ENCODE measurements at regions not wholly inside any gene's neighbourhood (a gene's known extent, or its start where the extent isn't known, plus 50 kb on each side); places are given as distances from the start of the nearest gene placed in this dataset.
"Not testable (repeated sequence)": the region's sequence is repeated elsewhere in the genome, so short reads cannot be mapped to it uniquely, and the experiment has no call there.

DNA sequence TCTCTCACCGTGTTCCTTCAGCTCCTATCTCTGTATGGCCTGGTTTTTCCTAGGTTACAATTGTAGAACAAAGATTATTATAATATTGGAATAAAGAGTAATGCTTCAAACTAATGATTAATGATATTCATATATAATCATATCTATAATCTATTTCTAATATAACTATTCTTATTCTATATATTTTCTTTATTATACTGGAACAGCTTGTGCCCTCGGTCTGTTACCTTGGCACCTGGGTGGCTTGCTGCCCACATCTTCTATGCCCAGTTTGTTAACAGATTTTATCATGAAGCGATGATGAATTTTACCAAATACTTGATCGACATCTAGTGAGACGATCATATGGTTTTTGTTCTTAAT, 363.6 kb upstream of the TYRP1 start:
- no peaks in the 10 kb centered on the region for H3K27me3 Mint-ChIP-seq
- Histone ChIP-seq H3K9me3 (ENCODE audit: control extremely low read depth in 1 of 3, control insufficient read depth in 2 of 3, insufficient read depth in 1 of 3, low read length in 2 of 3) (no peaks in the 10 kb centered on the region), H3K79me2 (ENCODE audit: control insufficient read depth, insufficient read depth, low read length) (no peaks in the 10 kb centered on the region), H4K20me1 (ENCODE audit: control insufficient read depth, insufficient read depth, low read length, poor library complexity, severe bottlenecking) (no peaks in the 10 kb centered on the region), H2AFZ (ENCODE audit: insufficient read depth, low read depth, low read length, poor library complexity, severe bottlenecking) (no peak overlapping the region), H3K36me3 (replicated peaks in 1 of 2; ENCODE audit: control extremely low read depth in 1 of 2, control insufficient read depth in 1 of 2, extremely low read depth in 1 of 2, insufficient read depth in 2 of 2, low read length in 1 of 2) (no peaks in the 10 kb centered on the region), H3K4me3 (ENCODE audit: control extremely low read depth in 1 of 5, extremely low read depth in 1 of 5, insufficient read depth in 1 of 5, low read depth in 2 of 5, low read length in 4 of 5) (no peak overlapping the region), H3K27me3 (replicated peaks in 1 of 4; ENCODE audit: control extremely low read depth in 1 of 4, control insufficient read depth in 3 of 4, insufficient read depth in 4 of 4, low read length in 3 of 4) (no peaks in the 10 kb centered on the region), H3K4me1 (ENCODE audit: control insufficient read depth in 2 of 2, insufficient read depth in 2 of 2, low read length in 2 of 2) (no peaks in the 10 kb centered on the region), H3K4me2 (replicated peaks; ENCODE audit: low read depth, low read length, poor library complexity, severe bottlenecking) (no peak overlapping the region), H3K9ac (ENCODE audit: low read length) (no peak overlapping the region), H3K27ac (ENCODE audit: low read length in 2 of 2) (no peak overlapping the region)
- ChIA-PET CTCF (no interaction called here), POLR2A (no interaction called here)
- H3K4me3 Mint-ChIP-seq, result no peak overlapping the region
- H3K27ac Mint-ChIP-seq, result no peak overlapping the region
- H3K4me1 Mint-ChIP-seq, result no peaks in the 10 kb centered on the region
- no peak for TF ChIP-seq EZH2 (IDR thresholded peaks at IDR 0.05; ENCODE audit: borderline replicate concordance, insufficient read depth, low read depth, low read length, poor library complexity, severe bottlenecking)
- TF ChIP-seq, protein P1, sequence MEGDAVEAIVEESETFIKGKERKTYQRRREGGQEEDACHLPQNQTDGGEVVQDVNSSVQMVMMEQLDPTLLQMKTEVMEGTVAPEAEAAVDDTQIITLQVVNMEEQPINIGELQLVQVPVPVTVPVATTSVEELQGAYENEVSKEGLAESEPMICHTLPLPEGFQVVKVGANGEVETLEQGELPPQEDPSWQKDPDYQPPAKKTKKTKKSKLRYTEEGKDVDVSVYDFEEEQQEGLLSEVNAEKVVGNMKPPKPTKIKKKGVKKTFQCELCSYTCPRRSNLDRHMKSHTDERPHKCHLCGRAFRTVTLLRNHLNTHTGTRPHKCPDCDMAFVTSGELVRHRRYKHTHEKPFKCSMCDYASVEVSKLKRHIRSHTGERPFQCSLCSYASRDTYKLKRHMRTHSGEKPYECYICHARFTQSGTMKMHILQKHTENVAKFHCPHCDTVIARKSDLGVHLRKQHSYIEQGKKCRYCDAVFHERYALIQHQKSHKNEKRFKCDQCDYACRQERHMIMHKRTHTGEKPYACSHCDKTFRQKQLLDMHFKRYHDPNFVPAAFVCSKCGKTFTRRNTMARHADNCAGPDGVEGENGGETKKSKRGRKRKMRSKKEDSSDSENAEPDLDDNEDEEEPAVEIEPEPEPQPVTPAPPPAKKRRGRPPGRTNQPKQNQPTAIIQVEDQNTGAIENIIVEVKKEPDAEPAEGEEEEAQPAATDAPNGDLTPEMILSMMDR (IDR thresholded peaks at IDR 0.05), result no peak
- no CpG with 5 or more reads among the region's 5 CpGs for WGBS (ENCODE audit: insufficient coverage)
- no peak for ATAC-seq (ENCODE audit: low read depth)
- H3K9me3 Mint-ChIP-seq (ENCODE audit: insufficient read depth), result no peaks in the 10 kb centered on the region
- intact Hi-C loops (cut with micrococcal nuclease), result no loop called here
- no peak for DNase-seq

DNA sequence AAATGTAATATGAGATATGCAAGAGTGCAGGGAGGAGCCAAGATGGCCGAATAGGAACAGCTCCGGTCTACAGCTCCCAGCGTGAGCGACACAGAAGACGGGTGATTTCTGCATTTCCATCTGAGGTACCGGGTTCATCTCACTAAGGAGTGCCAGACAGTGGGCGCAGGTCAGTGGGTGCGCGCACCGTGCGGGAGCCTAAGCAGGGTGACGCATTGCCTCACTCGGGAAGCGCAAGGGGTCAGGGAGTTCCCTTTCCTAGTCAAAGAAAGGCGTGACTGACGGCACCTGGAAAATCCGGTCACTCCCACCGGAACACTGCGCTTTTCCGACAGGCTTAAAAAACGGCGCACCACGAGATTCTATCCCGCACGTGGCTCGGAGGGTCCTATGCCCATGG, 359.2 kb upstream of the TYRP1 start:
- H3K27ac Mint-ChIP-seq; intact Hi-C loops (cut with micrococcal nuclease); CTCF ChIA-PET; H3K9me3 Mint-ChIP-seq (ENCODE audit: insufficient read depth); H3K79me2 ChIP-seq (ENCODE audit: control insufficient read depth, insufficient read depth, low read length); H2AFZ ChIP-seq (ENCODE audit: insufficient read depth, low read depth, low read length, poor library complexity, severe bottlenecking); H3K9me3 ChIP-seq (ENCODE audit: control extremely low read depth in 1 of 3, control insufficient read depth in 2 of 3, insufficient read depth in 1 of 3, low read length in 2 of 3); H3K27me3 ChIP-seq (replicated peaks in 1 of 4; ENCODE audit: control extremely low read depth in 1 of 4, control insufficient read depth in 3 of 4, insufficient read depth in 4 of 4, low read length in 3 of 4); ATAC-seq (ENCODE audit: low read depth); H3K4me1 ChIP-seq (ENCODE audit: control insufficient read depth in 2 of 2, insufficient read depth in 2 of 2, low read length in 2 of 2); H3K27ac ChIP-seq (ENCODE audit: low read length in 2 of 2); H3K36me3 ChIP-seq (replicated peaks in 1 of 2; ENCODE audit: control extremely low read depth in 1 of 2, control insufficient read depth in 1 of 2, extremely low read depth in 1 of 2, insufficient read depth in 2 of 2, low read length in 1 of 2); H3K9ac ChIP-seq (ENCODE audit: low read length); H3K4me3 Mint-ChIP-seq; H3K4me2 ChIP-seq (replicated peaks; ENCODE audit: low read depth, low read length, poor library complexity, severe bottlenecking); DNase-seq; H4K20me1 ChIP-seq (ENCODE audit: control insufficient read depth, insufficient read depth, low read length, poor library complexity, severe bottlenecking); POLR2A ChIA-PET; H3K4me1 Mint-ChIP-seq; H3K27me3 Mint-ChIP-seq; H3K4me3 ChIP-seq (ENCODE audit: control extremely low read depth in 1 of 5, extremely low read depth in 1 of 5, insufficient read depth in 1 of 5, low read depth in 2 of 5, low read length in 4 of 5): not testable (repeated sequence)
- 87% methylated on average over 17 of the region's 26 CpGs for WGBS (ENCODE audit: insufficient coverage)

Measured in B cell (primary cell).